ENCODE measurements at regions not wholly inside any gene's neighbourhood (a gene's known extent, or its start where the extent isn't known, plus 50 kb on each side); places are given as distances from the start of the nearest gene placed in this dataset.

DNA sequence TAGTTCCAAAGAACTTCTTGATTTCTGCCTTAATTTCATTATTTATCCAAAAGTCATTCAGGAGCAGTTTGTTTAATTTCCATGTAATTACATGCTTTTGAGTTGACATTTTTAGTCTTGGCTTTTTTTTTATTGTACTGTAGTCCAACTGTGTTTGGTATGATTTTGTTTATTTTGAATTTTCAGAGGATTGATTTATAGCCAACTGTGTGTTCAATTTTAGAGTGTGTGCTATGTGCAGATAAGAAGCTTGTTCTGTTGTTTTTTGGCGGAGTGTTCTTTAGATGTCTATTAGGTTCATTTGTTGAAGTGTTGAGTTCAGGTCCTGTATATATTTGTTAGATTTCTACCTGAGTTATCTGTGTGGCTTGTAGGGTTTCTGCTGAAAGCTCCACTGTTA is 533.6 kb downstream of the TRAM1L1 start:
- no peak for TF ChIP-seq DNMT1 (CRISPR knock-in tag; IDR thresholded peaks at IDR 0.05)
- TF ChIP-seq, protein P1, sequence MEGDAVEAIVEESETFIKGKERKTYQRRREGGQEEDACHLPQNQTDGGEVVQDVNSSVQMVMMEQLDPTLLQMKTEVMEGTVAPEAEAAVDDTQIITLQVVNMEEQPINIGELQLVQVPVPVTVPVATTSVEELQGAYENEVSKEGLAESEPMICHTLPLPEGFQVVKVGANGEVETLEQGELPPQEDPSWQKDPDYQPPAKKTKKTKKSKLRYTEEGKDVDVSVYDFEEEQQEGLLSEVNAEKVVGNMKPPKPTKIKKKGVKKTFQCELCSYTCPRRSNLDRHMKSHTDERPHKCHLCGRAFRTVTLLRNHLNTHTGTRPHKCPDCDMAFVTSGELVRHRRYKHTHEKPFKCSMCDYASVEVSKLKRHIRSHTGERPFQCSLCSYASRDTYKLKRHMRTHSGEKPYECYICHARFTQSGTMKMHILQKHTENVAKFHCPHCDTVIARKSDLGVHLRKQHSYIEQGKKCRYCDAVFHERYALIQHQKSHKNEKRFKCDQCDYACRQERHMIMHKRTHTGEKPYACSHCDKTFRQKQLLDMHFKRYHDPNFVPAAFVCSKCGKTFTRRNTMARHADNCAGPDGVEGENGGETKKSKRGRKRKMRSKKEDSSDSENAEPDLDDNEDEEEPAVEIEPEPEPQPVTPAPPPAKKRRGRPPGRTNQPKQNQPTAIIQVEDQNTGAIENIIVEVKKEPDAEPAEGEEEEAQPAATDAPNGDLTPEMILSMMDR (CRISPR knock-in tag; IDR thresholded peaks at IDR 0.05), result no peak

Measured in HepG2 (cell line).